IPS-18a (cell line): ENCODE measurements at regions not wholly inside any gene's neighbourhood (a gene's known extent, or its start where the extent isn't known, plus 50 kb on each side); places are given as distances from the start of the nearest gene placed in this dataset.

Experiments
- H3K27ac ChIP-seq: one replicate; pipeline ENCODE4 v1.5.1; 2013; ENCODE audit warnings: low read length
- H3K27me3 ChIP-seq: one replicate; pipeline ENCODE4 v1.6.1; 2013; ENCODE audit warnings: mild to moderate bottlenecking, low read length; ENCODE audit not compliant: control insufficient read depth, insufficient read depth
- H3K36me3 ChIP-seq: one replicate; pipeline ENCODE4 v1.6.1; 2013; ENCODE audit warnings: low read depth, low read length; ENCODE audit not compliant: control insufficient read depth
- H3K4me1 ChIP-seq: one replicate; pipeline ENCODE4 v1.6.1; 2013; ENCODE audit warnings: low read depth, low read length; ENCODE audit not compliant: control insufficient read depth
- H3K4me3 ChIP-seq: one replicate; pipeline ENCODE4 v1.5.1; 2013; ENCODE audit warnings: low read length
- H3K9ac ChIP-seq: one replicate; pipeline ENCODE4 v1.6.1; 2013; ENCODE audit warnings: mild to moderate bottlenecking, low read length, moderate library complexity
- H3K9me3 ChIP-seq: one replicate; pipeline ENCODE4 v1.6.1; 2013; ENCODE audit warnings: low read depth, low read length; ENCODE audit not compliant: control insufficient read depth

GRCh38 chr11:92644595-92645445, 324.6 kb upstream of the MTNR1B start:
- no peaks in the 10 kb centered on the region for H3K4me1 ChIP-seq

GRCh38 chr11:92651159-92651558, 318.3 kb upstream of the MTNR1B start:
- Histone ChIP-seq H3K4me3 (no peak overlapping the region), H3K9me3 (no peaks in the 10 kb centered on the region), H3K36me3 (no peaks in the 10 kb centered on the region), H3K27me3 (no peaks in the 10 kb centered on the region), H3K9ac (no peak overlapping the region), H3K4me1 (no peaks in the 10 kb centered on the region), H3K27ac (no peak overlapping the region)

More at GRCh38 chr11:92644595-92645445, 324.6 kb upstream of the MTNR1B start:
- no peak overlapping the region for H3K9ac ChIP-seq
- H3K9me3 ChIP-seq, result no peaks in the 10 kb centered on the region
- no peaks in the 10 kb centered on the region for H3K27me3 ChIP-seq
- no peak overlapping the region for H3K27ac ChIP-seq
- H3K36me3 ChIP-seq, result no peaks in the 10 kb centered on the region
- H3K4me3 ChIP-seq, result no peak overlapping the region

- H3K9ac ChIP-seq, result no peak overlapping the region
- no peaks in the 10 kb centered on the region for H3K9me3 ChIP-seq
- H3K4me3 ChIP-seq, result no peak overlapping the region
- H3K36me3 ChIP-seq, result no peaks in the 10 kb centered on the region
- H3K27ac ChIP-seq, result no peak overlapping the region
- H3K4me1 ChIP-seq, result no peaks in the 10 kb centered on the region
- no peaks in the 10 kb centered on the region for H3K27me3 ChIP-seq
These were observed 316.0 kb upstream of the MTNR1B start for GRCh38 chr11:92653454-92653853.

- H3K9me3 ChIP-seq, result no peaks in the 10 kb centered on the region
- no peaks in the 10 kb centered on the region for H3K4me1 ChIP-seq
- no peaks in the 10 kb centered on the region for H3K27me3 ChIP-seq
- no peak overlapping the region for H3K27ac ChIP-seq
- no peaks in the 10 kb centered on the region for H3K36me3 ChIP-seq
- H3K4me3 ChIP-seq, result no peak overlapping the region
- no peak overlapping the region for H3K9ac ChIP-seq
These were observed 312.7 kb upstream of the MTNR1B start for GRCh38 chr11:92656783-92657182.

- no peak overlapping the region for H3K27ac ChIP-seq
- H3K27me3 ChIP-seq, result no peaks in the 10 kb centered on the region
- H3K36me3 ChIP-seq, result no peaks in the 10 kb centered on the region
- H3K9ac ChIP-seq, result no peak overlapping the region
- no peaks in the 10 kb centered on the region for H3K9me3 ChIP-seq
- no peak overlapping the region for H3K4me3 ChIP-seq
- no peaks in the 10 kb centered on the region for H3K4me1 ChIP-seq
These were observed 312.2 kb upstream of the MTNR1B start for GRCh38 chr11:92657226-92657625.

GRCh38 chr11:92658733-92659132, 310.7 kb upstream of the MTNR1B start:
- Histone ChIP-seq H3K27ac (no peak overlapping the region), H3K4me1 (no peaks in the 10 kb centered on the region), H3K9ac (no peak overlapping the region), H3K4me3 (no peak overlapping the region), H3K9me3 (no peaks in the 10 kb centered on the region), H3K27me3 (no peaks in the 10 kb centered on the region), H3K36me3 (no peaks in the 10 kb centered on the region)

GRCh38 chr11:92659793-92660192, 309.7 kb upstream of the MTNR1B start:
- Histone ChIP-seq H3K27ac (no peak overlapping the region), H3K9ac (no peak overlapping the region), H3K9me3 (no peaks in the 10 kb centered on the region), H3K4me1 (no peaks in the 10 kb centered on the region), H3K27me3 (no peaks in the 10 kb centered on the region), H3K36me3 (no peaks in the 10 kb centered on the region), H3K4me3 (no peak overlapping the region)

- H3K9ac ChIP-seq, result no peak overlapping the region
- no peaks in the 10 kb centered on the region for H3K27me3 ChIP-seq
- H3K9me3 ChIP-seq, result no peaks in the 10 kb centered on the region
- H3K4me1 ChIP-seq, result peaks cover 2% of the 10 kb centered on the region
- no peak overlapping the region for H3K4me3 ChIP-seq
- no peaks in the 10 kb centered on the region for H3K36me3 ChIP-seq
- no peak overlapping the region for H3K27ac ChIP-seq
These were observed 306.7 kb upstream of the MTNR1B start for GRCh38 chr11:92662601-92663360.

- H3K9ac ChIP-seq, result no peak overlapping the region
- no peaks in the 10 kb centered on the region for H3K9me3 ChIP-seq
- no peaks in the 10 kb centered on the region for H3K27me3 ChIP-seq
- no peak overlapping the region for H3K27ac ChIP-seq
- H3K4me1 ChIP-seq, result peaks cover 9% of the 10 kb centered on the region
- H3K4me3 ChIP-seq, result no peak overlapping the region
- H3K36me3 ChIP-seq, result no peaks in the 10 kb centered on the region
These were observed 305.9 kb upstream of the MTNR1B start for GRCh38 chr11:92663539-92663938.

GRCh38 chr11:92667486-92668152, 301.8 kb upstream of the MTNR1B start:
- Histone ChIP-seq H3K27me3 (no peaks in the 10 kb centered on the region), H3K36me3 (no peaks in the 10 kb centered on the region), H3K4me3 (no peak overlapping the region), H3K27ac (no peak overlapping the region), H3K9ac (no peak overlapping the region), H3K4me1 (peaks cover 22% of the 10 kb centered on the region), H3K9me3 (no peaks in the 10 kb centered on the region)

- H3K27ac ChIP-seq, result no peak overlapping the region
- H3K36me3 ChIP-seq, result no peaks in the 10 kb centered on the region
- H3K4me3 ChIP-seq, result no peak overlapping the region
- no peaks in the 10 kb centered on the region for H3K27me3 ChIP-seq
- no peaks in the 10 kb centered on the region for H3K9me3 ChIP-seq
- H3K9ac ChIP-seq, result no peak overlapping the region
- H3K4me1 ChIP-seq, result peaks cover 22% of the 10 kb centered on the region
These were observed 299.1 kb upstream of the MTNR1B start for GRCh38 chr11:92670308-92670890.
